A549 (cell line): ENCODE measurements at regions not wholly inside any gene's neighbourhood (a gene's known extent, or its start where the extent isn't known, plus 50 kb on each side); places are given as distances from the start of the nearest gene placed in this dataset.

ENCODE experiments used
- ATAC-seq, 2 experiments: fragments of 200-7000 bp in 1 of 2; fragments of >200 bp in 1 of 2; cut with Nextera tagmentation in 1 of 2; cut with Tn5 transposase in 1 of 2; 3 replicates each; pipeline versions ENCODE4 v1.8.0 to v1.9.1; 2018 to 2020; ENCODE audit warnings: mild to moderate bottlenecking in 1 of 2, moderate library complexity in 1 of 2
- CTCF ChIA-PET: fragments of 300-600 bp; sonication (Branson Sonifier 250); formaldehyde crosslinking; extraction: SDS; loops from one replicate; lab custom pipeline; 2021; ENCODE audit warnings: antibody characterized with exemption, inconsistent platforms; lab: Yijun Ruan, JAX
- POLR2A ChIA-PET: fragments of 350-600 bp; formaldehyde crosslinking; extraction: SDS; loops from one replicate; lab custom pipeline; 2021; ENCODE audit warnings: antibody characterized with exemption, inconsistent platforms; lab: Yijun Ruan, JAX
- DNase-seq, 2 experiments: peaks; one replicate each; pipeline versions ENCODE4 v3.0.0 to v3.0.0-alpha.2; 2011 to 2016; ENCODE audit warnings: low read depth in 1 of 2, low spot score in 1 of 2
- FAIRE-seq: peaks from 2 replicates; lab custom pipeline; 2011; peaks lifted over from hg19 to GRCh38; lab: Jason Lieb, UNC
- H3K27ac ChIP-seq, 2 experiments: fragments of >200 bp; sonication (Bioruptor Twin); formaldehyde crosslinking; 3 replicates each; pipeline ENCODE4 v1.5.1; 2016 to 2017
- H3K4me1 ChIP-seq: fragments of >200 bp; sonication (Bioruptor Twin); formaldehyde crosslinking; 3 replicates; pipeline ENCODE4 v1.6.1; 2016
- H3K4me2 ChIP-seq: fragments of >200 bp; sonication (Bioruptor Twin); formaldehyde crosslinking; 3 replicates; pipeline ENCODE4 v1.6.1; 2016
- H3K4me3 ChIP-seq: fragments of >200 bp; sonication (Bioruptor Twin); formaldehyde crosslinking; 3 replicates; pipeline ENCODE4 v1.5.1; 2016
- H3K9me3 ChIP-seq: fragments of >200 bp; sonication (Bioruptor Twin); formaldehyde crosslinking; 3 replicates; pipeline ENCODE4 v1.6.1; 2016
- ATOH8 ChIP-seq: fragments of 250-450 bp; sonication (Bioruptor Pico); IDR thresholded peaks from 2 replicates; pipeline ENCODE4 v1.5.0; 2020; ENCODE audit warnings: low read depth, mild to moderate bottlenecking, moderate library complexity
- CEBPB ChIP-seq, 2 experiments: fragments of >200 bp in 1 of 2; sonication (Bioruptor Twin) in 1 of 2; formaldehyde crosslinking in 1 of 2; IDR thresholded peaks; 2 replicates each; pipeline ENCODE4 v1.6.1; 2012 to 2016
- CHD2 ChIP-seq: fragments of 150-350 bp; IDR thresholded peaks from 2 replicates; pipeline ENCODE4 v1.6.1; 2014; ENCODE audit warnings: low read length; ENCODE audit not compliant: partially characterized antibody
- E2F6 ChIP-seq: IDR thresholded peaks from 2 replicates; pipeline ENCODE4 v1.6.1; 2012; ENCODE audit warnings: low read depth, borderline replicate concordance
- EHF ChIP-seq: fragments of 250-450 bp; sonication (Bioruptor Pico); IDR thresholded peaks from 2 replicates; pipeline ENCODE4 v1.5.0; 2020; ENCODE audit warnings: mild to moderate bottlenecking
- EP300 ChIP-seq, 2 experiments: fragments of >200 bp; sonication (Bioruptor Twin); formaldehyde crosslinking; IDR thresholded peaks; 2 replicates in 1 of 2; 3 replicates in 1 of 2; pipeline ENCODE4 v1.6.1; 2016 to 2017
- FOSL2 ChIP-seq, 2 experiments: fragments of 450-650 bp in 1 of 2; fragments of >200 bp in 1 of 2; sonication (Bioruptor Twin) in 1 of 2; formaldehyde crosslinking; IDR thresholded peaks; 2 replicates each; pipeline versions ENCODE4 v1.5.0 to v1.6.1; 2016 to 2020; ENCODE audit warnings: mild to moderate bottlenecking in 1 of 2, moderate library complexity in 1 of 2
- HEYL ChIP-seq: fragments of 250-450 bp; sonication (Bioruptor Pico); IDR thresholded peaks from 2 replicates; pipeline ENCODE4 v1.8.0; 2021; ENCODE audit warnings: mild to moderate bottlenecking, moderate library complexity
- HOXB13 ChIP-seq: fragments of 250-450 bp; sonication (Bioruptor Pico); IDR thresholded peaks from 2 replicates; pipeline ENCODE4 v1.5.0; 2020; ENCODE audit warnings: low read depth, mild to moderate bottlenecking, moderate library complexity
- KDM5A ChIP-seq: fragments of 200-600 bp; sonication (generic); IDR thresholded peaks from 2 replicates; pipeline ENCODE4 v1.6.1; 2016; ENCODE audit warnings: antibody characterized with exemption, mild to moderate bottlenecking
- MAFK ChIP-seq: fragments of 450-650 bp; IDR thresholded peaks from 2 replicates; pipeline ENCODE4 v1.6.1; 2014; ENCODE audit not compliant: partially characterized antibody
- MAX ChIP-seq: IDR thresholded peaks from 2 replicates; pipeline ENCODE4 v1.6.1; 2012
- MAZ ChIP-seq: fragments of 150-350 bp; IDR thresholded peaks from 2 replicates; pipeline ENCODE4 v1.6.1; 2014; ENCODE audit warnings: antibody characterized with exemption, low read depth, low read length, borderline replicate concordance
- NPAS2 ChIP-seq: fragments of 250-450 bp; sonication (Bioruptor Pico); IDR thresholded peaks from 2 replicates; pipeline ENCODE4 v1.8.0; 2022; ENCODE audit warnings: mild to moderate bottlenecking, moderate library complexity, borderline replicate concordance
- NR3C1 ChIP-seq: fragments of >200 bp; sonication (Bioruptor Twin); formaldehyde crosslinking; IDR thresholded peaks from 3 replicates; pipeline ENCODE4 v1.6.1; 2017
- PBX3 ChIP-seq: IDR thresholded peaks from 2 replicates; pipeline ENCODE4 v1.6.1; 2012
- PHF8 ChIP-seq: fragments of 200-600 bp; sonication (generic); IDR thresholded peaks from 2 replicates; pipeline ENCODE4 v1.6.1; 2016; ENCODE audit warnings: low read depth, mild to moderate bottlenecking, antibody characterized with exemption, moderate library complexity, borderline replicate concordance
- POLR2A ChIP-seq: IDR thresholded peaks from 2 replicates; pipeline ENCODE4 v1.6.1; 2012; ENCODE audit warnings: mild to moderate bottlenecking, low read length
- RAD21 ChIP-seq, 2 experiments: fragments of >200 bp in 1 of 2; sonication (Bioruptor Twin) in 1 of 2; formaldehyde crosslinking in 1 of 2; IDR thresholded peaks in 1 of 2; conservative IDR thresholded peaks in 1 of 2; 2 replicates in 1 of 2; 3 replicates in 1 of 2; pipeline ENCODE4 v1.6.1; 2012 to 2018; ENCODE audit warnings: inconsistent platforms in 1 of 2
- RCOR1 ChIP-seq: fragments of 150-350 bp; IDR thresholded peaks from 2 replicates; pipeline ENCODE4 v1.6.1; 2014; ENCODE audit warnings: antibody characterized with exemption, low read length, low read depth
- SREBF2 ChIP-seq: fragments of 450-650 bp; IDR thresholded peaks from 2 replicates; pipeline ENCODE4 v1.6.1; 2014; ENCODE audit warnings: mild to moderate bottlenecking, moderate library complexity
- USF2 ChIP-seq: fragments of 450-650 bp; IDR thresholded peaks from 2 replicates; pipeline ENCODE4 v1.6.1; 2014; ENCODE audit warnings: antibody characterized with exemption
- ZC3H11A ChIP-seq: fragments of 450-650 bp; IDR thresholded peaks from 2 replicates; pipeline ENCODE4 v1.6.1; 2014; ENCODE audit warnings: antibody characterized with exemption, mild to moderate bottlenecking
- ZFP36 ChIP-seq: fragments of 450-650 bp; IDR thresholded peaks from 2 replicates; pipeline ENCODE4 v1.6.1; 2014; ENCODE audit warnings: borderline replicate concordance; ENCODE audit not compliant: partially characterized antibody
- ZSCAN20 ChIP-seq: fragments of 250-450 bp; sonication (Bioruptor Pico); IDR thresholded peaks from 2 replicates; pipeline ENCODE4 v1.8.0; 2022; ENCODE audit warnings: mild to moderate bottlenecking, moderate library complexity
- WGBS: methylation state at CpG from one replicate; pipeline ENCODE4 v1.1.6; 2017; ENCODE audit errors: missing lambda C conversion rate; 5-methylcytosine and 5-hydroxymethylcytosine counted together

- 56% methylated on average over 23 of the region's 23 CpGs for WGBS
- Histone ChIP-seq H3K4me1 (no peaks in the 10 kb centered on the region), H3K4me2 (no peak overlapping the region), H3K27ac (no peak overlapping the region), H3K4me3 (no peak overlapping the region), H3K9me3 (no peaks in the 10 kb centered on the region)
- DNase-seq (no peak), ATAC-seq (no peak), FAIRE-seq (no peak)
- CTCF ChIA-PET = no interaction called here
- POLR2A ChIA-PET = no interaction called here
- TF ChIP-seq MAX = no peak
- no peak for TF ChIP-seq MAZ
- TF ChIP-seq RCOR1 = no peak
- TF ChIP-seq NPAS2 (CRISPR knock-in tag) = no peak
- no peak for TF ChIP-seq PHF8
- TF ChIP-seq EP300 (IDR thresholded peaks at IDR 0.05) = no peak
- no peak for TF ChIP-seq ZFP36
- no peak for TF ChIP-seq PBX3
- TF ChIP-seq POLR2A = no peak
- no peak for TF ChIP-seq ZC3H11A
- TF ChIP-seq ATOH8 (CRISPR knock-in tag) = no peak
- TF ChIP-seq ZSCAN20 (CRISPR knock-in tag) = no peak
- TF ChIP-seq FOSL2 (IDR thresholded peaks at IDR 0.05) = no peak
- no peak for TF ChIP-seq FOSL2 (CRISPR knock-in tag; IDR thresholded peaks at IDR 0.05)
- TF ChIP-seq MAFK = no peak
- no peak for TF ChIP-seq RAD21 (conservative IDR thresholded peaks at IDR 0.05 in 1 of 2, IDR thresholded peaks at IDR 0.05 in 1 of 2)
- no peak for TF ChIP-seq USF2
- no peak for TF ChIP-seq KDM5A
- no peak for TF ChIP-seq NR3C1
- TF ChIP-seq, all 56 proteins: peak for 0
Measured at GRCh38 chr1:4330805-4331766, 323.3 kb upstream of the AJAP1 start.

GRCh38 chr1:4331767-4332163 lies 322.6 kb upstream of the AJAP1 start:
- TF ChIP-seq CHD2 = no peak
- TF ChIP-seq CEBPB (IDR thresholded peaks at IDR 0.05) = no peak
- TF ChIP-seq, all 56 proteins: peak for 0
- ATAC-seq = no peak
- no peak overlapping the region for H3K27ac ChIP-seq
- ChIA-PET CTCF (no interaction called here), POLR2A (no interaction called here)
- 43% methylated on average over 13 of the region's 20 CpGs for WGBS
- no peak for FAIRE-seq
- no peaks in the 10 kb centered on the region for H3K9me3 ChIP-seq
- no peak overlapping the region for H3K4me3 ChIP-seq
- DNase-seq = no peak
- H3K4me1 ChIP-seq = no peaks in the 10 kb centered on the region
- H3K4me2 ChIP-seq = no peak overlapping the region

- TF ChIP-seq HEYL (CRISPR knock-in tag) (no peak), ZSCAN20 (CRISPR knock-in tag) (no peak), SREBF2 (no peak), E2F6 (no peak), EHF (CRISPR knock-in tag) (no peak), HOXB13 (no peak), FOSL2 (IDR thresholded peaks at IDR 0.05) (no peak), FOSL2 (CRISPR knock-in tag; IDR thresholded peaks at IDR 0.05) (no peak), MAX (no peak)
- no peak for FAIRE-seq
Measured at GRCh38 chr1:4336507-4336906, 317.9 kb upstream of the AJAP1 start.

More at GRCh38 chr1:4336507-4336906, 317.9 kb upstream of the AJAP1 start:
- no peak overlapping the region for H3K27ac ChIP-seq
- ChIA-PET CTCF (no interaction called here), POLR2A (no interaction called here)
- no peak for ATAC-seq
- no peak for DNase-seq
- H3K4me1 ChIP-seq = no peaks in the 10 kb centered on the region
- H3K4me2 ChIP-seq = no peak overlapping the region
- H3K9me3 ChIP-seq = no peaks in the 10 kb centered on the region
- 13% methylated on average over 3 of the region's 3 CpGs for WGBS
- no peak overlapping the region for H3K4me3 ChIP-seq
